ENCODE measurements at regions not wholly inside any gene's neighbourhood (a gene's known extent, or its start where the extent isn't known, plus 50 kb on each side); places are given as distances from the start of the nearest gene placed in this dataset.

DNA sequence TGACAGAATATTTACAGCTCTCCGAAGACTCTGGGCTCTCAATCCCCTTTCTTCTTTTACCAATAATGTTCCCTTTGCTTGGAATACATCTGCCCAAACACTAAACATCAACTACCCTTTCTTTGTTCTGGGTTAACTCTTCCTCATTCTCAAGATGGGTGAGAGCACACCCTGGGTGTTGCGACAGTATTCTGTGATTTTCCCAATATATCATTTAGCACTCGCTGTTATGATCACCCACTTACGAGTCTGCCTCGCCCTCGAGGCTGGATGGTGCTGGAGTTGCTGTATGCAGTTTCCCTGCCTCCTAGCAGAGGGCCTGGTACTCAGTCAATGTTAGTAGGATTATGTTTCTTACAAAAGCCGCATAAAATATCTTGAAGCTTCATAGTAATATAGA is 93.2 kb downstream of the SOCS6 start:
- no peak overlapping the region for H2AFZ ChIP-seq (ENCODE audit: low read depth, low read length)
- no peak overlapping the region for H3K4me3 ChIP-seq (ENCODE audit: low read depth in 1 of 2, low read length in 2 of 2)
- no peak overlapping the region for H3K9ac ChIP-seq (ENCODE audit: low read depth, low read length)
- no peaks in the 10 kb centered on the region for H3K27me3 ChIP-seq (ENCODE audit: insufficient read depth, low read length, poor library complexity)
- no peak overlapping the region for H3K4me2 ChIP-seq (ENCODE audit: insufficient read depth, low read length)
- H3K27ac ChIP-seq (ENCODE audit: low read length): no peak overlapping the region
- ATAC-seq (ENCODE audit: insufficient read depth, low read depth): no peak
- H3K36me3 ChIP-seq (ENCODE audit: insufficient read depth, low read length): no peaks in the 10 kb centered on the region
- no peaks in the 10 kb centered on the region for H4K20me1 ChIP-seq (ENCODE audit: insufficient read depth, low read length)
- no peaks in the 10 kb centered on the region for H3K4me1 ChIP-seq (ENCODE audit: insufficient read depth, low read length)
- H3K9me3 ChIP-seq (ENCODE audit: insufficient read depth, low read length, severe bottlenecking): no peaks in the 10 kb centered on the region
- no peak for TF ChIP-seq CTCF (IDR thresholded peaks at IDR 0.05; ENCODE audit: borderline replicate concordance, extremely low read depth, low read length, poor library complexity, severe bottlenecking)
- no peak for TF ChIP-seq EZH2 (IDR thresholded peaks at IDR 0.05; ENCODE audit: borderline replicate concordance, low read depth, low read length, severe bottlenecking)
- no peak for DNase-seq
- H3K79me2 ChIP-seq (ENCODE audit: insufficient read depth, low read length): no peaks in the 10 kb centered on the region

GRCh38 chr18:70380915-70381896 is 92.4 kb downstream of the SOCS6 start:
- Histone ChIP-seq H3K9me3 (ENCODE audit: insufficient read depth, low read length, severe bottlenecking) (no peaks in the 10 kb centered on the region), H3K79me2 (ENCODE audit: insufficient read depth, low read length) (no peaks in the 10 kb centered on the region), H3K4me1 (ENCODE audit: insufficient read depth, low read length) (no peaks in the 10 kb centered on the region), H3K36me3 (ENCODE audit: insufficient read depth, low read length) (no peaks in the 10 kb centered on the region), H3K27ac (ENCODE audit: low read length) (no peak overlapping the region), H3K27me3 (ENCODE audit: insufficient read depth, low read length, poor library complexity) (no peaks in the 10 kb centered on the region), H2AFZ (ENCODE audit: low read depth, low read length) (no peak overlapping the region), H3K4me2 (ENCODE audit: insufficient read depth, low read length) (no peak overlapping the region), H4K20me1 (ENCODE audit: insufficient read depth, low read length) (no peaks in the 10 kb centered on the region), H3K9ac (ENCODE audit: low read depth, low read length) (no peak overlapping the region), H3K4me3 (ENCODE audit: low read depth in 1 of 2, low read length in 2 of 2) (no peak overlapping the region)
- TF ChIP-seq CTCF (IDR thresholded peaks at IDR 0.05; ENCODE audit: borderline replicate concordance, extremely low read depth, low read length, poor library complexity, severe bottlenecking): no peak
- TF ChIP-seq EZH2 (IDR thresholded peaks at IDR 0.05; ENCODE audit: borderline replicate concordance, low read depth, low read length, severe bottlenecking): no peak
- ATAC-seq (ENCODE audit: insufficient read depth, low read depth) (no peak), DNase-seq (no peak)
